ENCODE measurements at regions not wholly inside any gene's neighbourhood (a gene's known extent, or its start where the extent isn't known, plus 50 kb on each side); places are given as distances from the start of the nearest gene placed in this dataset.

DNA sequence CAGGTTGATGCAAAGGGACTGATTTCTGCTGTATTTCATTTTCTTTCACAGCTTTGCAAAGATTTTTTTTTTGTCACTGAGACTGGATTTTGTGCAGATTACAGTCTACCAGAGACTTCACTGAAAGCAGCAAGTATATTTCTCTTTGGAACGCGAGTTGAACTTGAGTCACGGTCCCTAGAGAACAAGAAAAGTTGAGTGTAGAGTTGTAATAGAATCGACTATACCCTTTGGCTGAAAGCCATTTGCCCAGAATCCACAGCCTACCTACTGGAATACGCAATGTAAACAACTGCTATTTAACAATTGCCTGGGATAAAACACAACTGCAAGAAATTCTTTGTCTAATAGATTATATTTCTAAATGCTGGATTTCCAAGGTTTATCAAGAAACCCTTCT is 520.6 kb downstream of the HDGFL1 start:
- no peak for DNase-seq (ENCODE audit: low spot score)
- Histone ChIP-seq H3K9me3 (ENCODE audit: control insufficient read depth in 4 of 4, low read length in 3 of 4) (no peaks in the 10 kb centered on the region), H3K36me3 (ENCODE audit: control insufficient read depth in 4 of 4, insufficient read depth in 3 of 4, low read depth in 1 of 4, low read length in 3 of 4) (no peaks in the 10 kb centered on the region), H3K4me1 (ENCODE audit: control insufficient read depth in 4 of 4, insufficient read depth in 4 of 4, low read length in 3 of 4) (no peaks in the 10 kb centered on the region), H3K9ac (ENCODE audit: low read depth in 1 of 2, low read length in 2 of 2) (no peak overlapping the region), H3K27ac (ENCODE audit: low read depth in 1 of 2, low read length in 2 of 2) (no peak overlapping the region), H3K4me3 (ENCODE audit: low read depth in 1 of 3, low read length in 3 of 3) (no peak overlapping the region), H3K27me3 (ENCODE audit: control insufficient read depth in 4 of 4, insufficient read depth in 4 of 4, low read length in 3 of 4) (no peaks in the 10 kb centered on the region)
- no peak for TF ChIP-seq EGR1 (IDR thresholded peaks at IDR 0.05; ENCODE audit: low read depth in 2 of 2)
- TF ChIP-seq, protein P1, sequence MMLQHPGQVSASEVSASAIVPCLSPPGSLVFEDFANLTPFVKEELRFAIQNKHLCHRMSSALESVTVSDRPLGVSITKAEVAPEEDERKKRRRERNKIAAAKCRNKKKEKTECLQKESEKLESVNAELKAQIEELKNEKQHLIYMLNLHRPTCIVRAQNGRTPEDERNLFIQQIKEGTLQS (IDR thresholded peaks at IDR 0.05) = no peak
- TF ChIP-seq FOXA1 (IDR thresholded peaks at IDR 0.05) = no peak
- TF ChIP-seq, protein P2, sequence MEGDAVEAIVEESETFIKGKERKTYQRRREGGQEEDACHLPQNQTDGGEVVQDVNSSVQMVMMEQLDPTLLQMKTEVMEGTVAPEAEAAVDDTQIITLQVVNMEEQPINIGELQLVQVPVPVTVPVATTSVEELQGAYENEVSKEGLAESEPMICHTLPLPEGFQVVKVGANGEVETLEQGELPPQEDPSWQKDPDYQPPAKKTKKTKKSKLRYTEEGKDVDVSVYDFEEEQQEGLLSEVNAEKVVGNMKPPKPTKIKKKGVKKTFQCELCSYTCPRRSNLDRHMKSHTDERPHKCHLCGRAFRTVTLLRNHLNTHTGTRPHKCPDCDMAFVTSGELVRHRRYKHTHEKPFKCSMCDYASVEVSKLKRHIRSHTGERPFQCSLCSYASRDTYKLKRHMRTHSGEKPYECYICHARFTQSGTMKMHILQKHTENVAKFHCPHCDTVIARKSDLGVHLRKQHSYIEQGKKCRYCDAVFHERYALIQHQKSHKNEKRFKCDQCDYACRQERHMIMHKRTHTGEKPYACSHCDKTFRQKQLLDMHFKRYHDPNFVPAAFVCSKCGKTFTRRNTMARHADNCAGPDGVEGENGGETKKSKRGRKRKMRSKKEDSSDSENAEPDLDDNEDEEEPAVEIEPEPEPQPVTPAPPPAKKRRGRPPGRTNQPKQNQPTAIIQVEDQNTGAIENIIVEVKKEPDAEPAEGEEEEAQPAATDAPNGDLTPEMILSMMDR (IDR thresholded peaks at IDR 0.05; ENCODE audit: low read depth, low read length, missing input control) = no peak
- no peak for TF ChIP-seq RXRA (IDR thresholded peaks at IDR 0.05)
- no peak for TF ChIP-seq HNF4G (IDR thresholded peaks at IDR 0.05)
- TF ChIP-seq TAF1 (conservative IDR thresholded peaks at IDR 0.05) = no peak
- no peak for TF ChIP-seq SP1 (IDR thresholded peaks at IDR 0.05)
- no peak for TF ChIP-seq JUND (IDR thresholded peaks at IDR 0.05)
- no peak for TF ChIP-seq HNF4A (conservative IDR thresholded peaks at IDR 0.05)
- no peak for TF ChIP-seq ZBTB33 (IDR thresholded peaks at IDR 0.05)
- TF ChIP-seq NR2F2 (IDR thresholded peaks at IDR 0.05) = no peak
- no peak for TF ChIP-seq RAD21 (IDR thresholded peaks at IDR 0.05)
- no peak for TF ChIP-seq FOXA2 (IDR thresholded peaks at IDR 0.05)
- no peak for TF ChIP-seq YY1 (IDR thresholded peaks at IDR 0.05)
- 82% methylated on average over 5 of the region's 5 CpGs for WGBS

GRCh38 chr6:23091795-23092194 is 522.4 kb downstream of the HDGFL1 start:
- Histone ChIP-seq H3K36me3 (ENCODE audit: control insufficient read depth in 4 of 4, insufficient read depth in 3 of 4, low read depth in 1 of 4, low read length in 3 of 4) (no peaks in the 10 kb centered on the region), H3K27me3 (ENCODE audit: control insufficient read depth in 4 of 4, insufficient read depth in 4 of 4, low read length in 3 of 4) (no peaks in the 10 kb centered on the region), H3K9ac (ENCODE audit: low read depth in 1 of 2, low read length in 2 of 2) (no peak overlapping the region), H3K4me3 (ENCODE audit: low read depth in 1 of 3, low read length in 3 of 3) (no peak overlapping the region), H3K9me3 (ENCODE audit: control insufficient read depth in 4 of 4, low read length in 3 of 4) (peaks cover 0 to 5% (median 0%) of the 10 kb centered on the region in 4 donors), H3K4me1 (ENCODE audit: control insufficient read depth in 4 of 4, insufficient read depth in 4 of 4, low read length in 3 of 4) (no peaks in the 10 kb centered on the region), H3K27ac (ENCODE audit: low read depth in 1 of 2, low read length in 2 of 2) (no peak overlapping the region)
- WGBS = 66% methylated on average over 3 of the region's 3 CpGs
- TF ChIP-seq RXRA (IDR thresholded peaks at IDR 0.05) (no peak), GABPA (IDR thresholded peaks at IDR 0.05 in 1 of 2, conservative IDR thresholded peaks at IDR 0.05 in 1 of 2) (no peak), TAF1 (conservative IDR thresholded peaks at IDR 0.05) (no peak), EGR1 (IDR thresholded peaks at IDR 0.05; ENCODE audit: low read depth in 2 of 2) (no peak), YY1 (IDR thresholded peaks at IDR 0.05) (no peak), JUND (IDR thresholded peaks at IDR 0.05) (no peak), FOXA2 (IDR thresholded peaks at IDR 0.05) (no peak), ZBTB33 (IDR thresholded peaks at IDR 0.05) (no peak), SP1 (IDR thresholded peaks at IDR 0.05) (no peak), NR2F2 (IDR thresholded peaks at IDR 0.05) (no peak), MAX (IDR thresholded peaks at IDR 0.05) (no peak), FOXA1 (IDR thresholded peaks at IDR 0.05) (no peak), HNF4A (conservative IDR thresholded peaks at IDR 0.05) (no peak), HNF4G (IDR thresholded peaks at IDR 0.05) (no peak), RAD21 (IDR thresholded peaks at IDR 0.05) (no peak)
- TF ChIP-seq, protein P2 (IDR thresholded peaks at IDR 0.05; ENCODE audit: low read depth, low read length, missing input control) = no peak
- TF ChIP-seq, protein P1 (IDR thresholded peaks at IDR 0.05) = no peak
- TF ChIP-seq, protein P3, sequence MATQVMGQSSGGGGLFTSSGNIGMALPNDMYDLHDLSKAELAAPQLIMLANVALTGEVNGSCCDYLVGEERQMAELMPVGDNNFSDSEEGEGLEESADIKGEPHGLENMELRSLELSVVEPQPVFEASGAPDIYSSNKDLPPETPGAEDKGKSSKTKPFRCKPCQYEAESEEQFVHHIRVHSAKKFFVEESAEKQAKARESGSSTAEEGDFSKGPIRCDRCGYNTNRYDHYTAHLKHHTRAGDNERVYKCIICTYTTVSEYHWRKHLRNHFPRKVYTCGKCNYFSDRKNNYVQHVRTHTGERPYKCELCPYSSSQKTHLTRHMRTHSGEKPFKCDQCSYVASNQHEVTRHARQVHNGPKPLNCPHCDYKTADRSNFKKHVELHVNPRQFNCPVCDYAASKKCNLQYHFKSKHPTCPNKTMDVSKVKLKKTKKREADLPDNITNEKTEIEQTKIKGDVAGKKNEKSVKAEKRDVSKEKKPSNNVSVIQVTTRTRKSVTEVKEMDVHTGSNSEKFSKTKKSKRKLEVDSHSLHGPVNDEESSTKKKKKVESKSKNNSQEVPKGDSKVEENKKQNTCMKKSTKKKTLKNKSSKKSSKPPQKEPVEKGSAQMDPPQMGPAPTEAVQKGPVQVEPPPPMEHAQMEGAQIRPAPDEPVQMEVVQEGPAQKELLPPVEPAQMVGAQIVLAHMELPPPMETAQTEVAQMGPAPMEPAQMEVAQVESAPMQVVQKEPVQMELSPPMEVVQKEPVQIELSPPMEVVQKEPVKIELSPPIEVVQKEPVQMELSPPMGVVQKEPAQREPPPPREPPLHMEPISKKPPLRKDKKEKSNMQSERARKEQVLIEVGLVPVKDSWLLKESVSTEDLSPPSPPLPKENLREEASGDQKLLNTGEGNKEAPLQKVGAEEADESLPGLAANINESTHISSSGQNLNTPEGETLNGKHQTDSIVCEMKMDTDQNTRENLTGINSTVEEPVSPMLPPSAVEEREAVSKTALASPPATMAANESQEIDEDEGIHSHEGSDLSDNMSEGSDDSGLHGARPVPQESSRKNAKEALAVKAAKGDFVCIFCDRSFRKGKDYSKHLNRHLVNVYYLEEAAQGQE (IDR thresholded peaks at IDR 0.05) = no peak
- DNase-seq (ENCODE audit: low spot score) = no peak
